Thymus (tissue), 11 donors: ENCODE measurements at regions not wholly inside any gene's neighbourhood (a gene's known extent, or its start where the extent isn't known, plus 50 kb on each side); places are given as distances from the start of the nearest gene placed in this dataset.
"Not testable (repeated sequence)": the region's sequence is repeated elsewhere in the genome, so short reads cannot be mapped to it uniquely, and the experiment has no call there.

Experiments
- DNase-seq, 9 donors: peaks; one replicate each; pipeline ENCODE4 v3.0.0-alpha.2; 2013; ENCODE audit warnings: low spot score in 9 of 9, low read depth in 6 of 9, missing footprints in 1 of 9
- H3K27ac ChIP-seq, 2 donors: one replicate each; pipeline ENCODE4 v1.5.1; 2013; ENCODE audit warnings: control low read depth in 1 of 2, low read depth in 1 of 2, low read length in 1 of 2, mild to moderate bottlenecking in 1 of 2, moderate library complexity in 1 of 2
- H3K27me3 ChIP-seq, 2 donors: one replicate each; pipeline ENCODE4 v1.5.1; 2013; ENCODE audit warnings: low read length in 1 of 2; ENCODE audit not compliant: control insufficient read depth in 2 of 2, insufficient read depth in 1 of 2
- H3K36me3 ChIP-seq, 2 donors: one replicate each; pipeline ENCODE4 v1.5.1; 2013; ENCODE audit warnings: low read length in 1 of 2, mild to moderate bottlenecking in 1 of 2, moderate library complexity in 1 of 2; ENCODE audit not compliant: control insufficient read depth in 2 of 2, insufficient read depth in 2 of 2
- H3K4me1 ChIP-seq, 2 donors: one replicate each; pipeline ENCODE4 v1.5.1; 2013; ENCODE audit warnings: low read length in 2 of 2; ENCODE audit not compliant: control insufficient read depth in 2 of 2, insufficient read depth in 2 of 2
- H3K4me3 ChIP-seq, 2 donors: one replicate each; pipeline ENCODE4 v1.5.1; 2013; ENCODE audit warnings: low read length in 2 of 2, control low read depth in 1 of 2, mild to moderate bottlenecking in 1 of 2
- H3K9me3 ChIP-seq, 2 donors: one replicate each; pipeline ENCODE4 v1.5.1; 2013; ENCODE audit warnings: low read length in 1 of 2, mild to moderate bottlenecking in 1 of 2; ENCODE audit not compliant: control insufficient read depth in 2 of 2, insufficient read depth in 1 of 2
- WGBS: extraction: QIAGEN DNeasy Blood & Tissue Kit; methylation state at CpG from one replicate; pipeline ENCODE4 v1.1.7; 2013; 5-methylcytosine and 5-hydroxymethylcytosine counted together
- donor health status: healthy.

DNA sequence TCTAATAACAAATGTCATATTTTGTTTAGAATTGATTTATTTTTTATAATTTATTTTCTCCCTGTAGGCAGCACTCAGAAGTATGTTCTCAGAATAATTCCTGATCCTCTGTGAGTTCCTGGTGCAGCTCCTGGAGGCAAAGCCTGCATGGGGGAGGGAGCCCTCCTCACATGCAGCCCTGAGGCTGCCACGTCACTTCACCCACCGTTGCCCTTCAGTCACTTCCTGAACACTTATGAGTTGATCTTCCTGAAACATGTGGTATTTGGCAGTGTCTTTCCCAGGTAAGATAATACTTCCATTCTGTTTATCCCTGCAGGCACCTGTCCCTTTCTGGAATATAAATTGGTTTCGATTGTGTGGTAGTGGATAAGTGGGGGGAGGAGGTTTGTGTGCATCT, 95.9 kb upstream of the GOLGA6L6 start:
- not testable (repeated sequence) for H3K4me1 ChIP-seq, DNase-seq, H3K27me3 ChIP-seq, H3K27ac ChIP-seq, H3K9me3 ChIP-seq, H3K36me3 ChIP-seq, H3K4me3 ChIP-seq
- WGBS, result 15% methylated on average over 2 of the region's 3 CpGs

DNA sequence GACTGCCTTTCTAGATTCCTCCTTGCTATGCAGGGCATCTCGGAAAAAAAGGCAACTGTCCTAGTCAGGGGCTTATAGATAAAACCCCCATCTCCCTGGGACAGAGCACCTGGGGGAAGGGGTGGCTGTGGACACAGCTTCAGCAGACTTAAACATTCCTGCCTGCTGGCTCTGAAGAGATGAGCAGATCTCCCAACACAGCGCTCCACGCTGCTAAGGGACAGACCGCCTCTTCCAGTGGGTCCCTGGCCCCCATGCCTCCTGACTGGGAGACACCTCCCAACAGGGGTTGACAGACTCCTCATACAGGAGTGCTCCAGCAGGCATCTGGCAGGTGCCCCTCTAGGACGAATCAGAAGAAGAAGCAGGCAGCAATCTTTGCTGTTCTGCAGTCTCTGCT, 87.9 kb upstream of the GOLGA6L6 start:
- DNase-seq, H3K4me1 ChIP-seq, H3K9me3 ChIP-seq, H3K36me3 ChIP-seq, H3K27me3 ChIP-seq, H3K27ac ChIP-seq, H3K4me3 ChIP-seq: not testable (repeated sequence)
- WGBS, result 90% methylated on average over 5 of the region's 5 CpGs

DNA sequence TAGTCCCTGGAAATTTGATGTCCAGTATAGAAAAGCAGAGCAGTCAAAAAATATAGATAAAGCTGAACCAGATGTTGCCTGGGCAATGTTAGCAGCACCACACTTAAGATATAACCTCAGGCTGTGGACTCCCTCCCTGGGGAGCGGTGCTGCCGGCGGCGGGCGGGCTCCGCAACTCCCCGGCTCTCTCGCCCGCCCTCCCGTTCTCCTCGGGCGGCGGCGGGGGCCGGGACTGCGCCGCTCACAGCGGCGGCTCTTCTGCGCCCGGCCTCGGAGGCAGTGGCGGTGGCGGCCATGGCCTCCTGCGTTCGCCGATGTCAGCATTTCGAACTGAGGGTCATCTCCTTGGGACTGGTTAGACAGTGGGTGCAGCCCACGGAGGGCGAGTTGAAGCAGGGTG, 86.9 kb upstream of the GOLGA6L6 start:
- WGBS, result 94% methylated on average over 9 of the region's 30 CpGs
- H3K27ac ChIP-seq, H3K4me3 ChIP-seq, H3K27me3 ChIP-seq, H3K9me3 ChIP-seq, H3K36me3 ChIP-seq, H3K4me1 ChIP-seq, DNase-seq: not testable (repeated sequence)

DNA sequence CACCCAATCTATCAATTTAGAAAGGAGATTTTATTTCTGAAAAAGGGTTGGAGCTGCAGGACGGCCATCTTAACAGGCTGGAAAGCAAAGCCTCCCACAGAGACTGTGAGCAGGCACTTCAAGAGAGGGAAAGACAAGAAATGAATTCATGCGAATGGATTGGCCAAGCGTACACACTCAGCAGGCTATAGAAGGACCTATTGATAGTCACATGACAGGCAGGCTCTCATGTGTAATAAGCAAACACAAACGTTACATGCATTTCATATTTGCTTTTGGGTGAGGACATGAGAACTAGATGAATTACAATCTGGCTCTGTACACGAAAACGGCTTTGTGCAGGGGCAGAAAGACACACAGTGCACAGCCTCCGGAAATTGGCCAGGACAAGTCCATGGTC, 83.9 kb upstream of the GOLGA6L6 start:
- H3K36me3 ChIP-seq, H3K4me1 ChIP-seq, H3K27me3 ChIP-seq, H3K27ac ChIP-seq, DNase-seq, H3K4me3 ChIP-seq, H3K9me3 ChIP-seq: not testable (repeated sequence)
- 95% methylated on average over 4 of the region's 7 CpGs for WGBS

DNA sequence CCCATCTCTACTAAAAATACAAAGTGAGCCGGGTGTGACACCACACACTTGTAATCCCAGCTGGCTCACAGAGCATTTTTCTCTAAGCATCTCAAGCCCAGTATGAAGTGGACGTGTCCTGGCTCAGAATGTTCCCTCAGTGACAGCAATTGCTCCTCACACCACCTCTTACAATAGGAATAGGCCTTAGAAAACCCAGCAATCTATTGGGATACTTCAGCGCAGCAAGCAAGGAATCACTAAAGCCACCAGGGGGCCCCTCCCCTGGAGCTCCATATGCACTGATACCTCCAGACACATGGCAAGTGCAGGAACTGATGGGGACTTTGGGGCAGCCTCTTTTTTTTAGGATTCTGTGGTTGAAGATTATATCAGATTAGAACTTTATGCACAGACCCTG, 82.5 kb upstream of the GOLGA6L6 start:
- H3K4me3 ChIP-seq, H3K9me3 ChIP-seq, H3K27ac ChIP-seq, H3K36me3 ChIP-seq, H3K4me1 ChIP-seq, H3K27me3 ChIP-seq, DNase-seq: not testable (repeated sequence)
- 84% methylated on average over 3 of the region's 3 CpGs for WGBS

DNA sequence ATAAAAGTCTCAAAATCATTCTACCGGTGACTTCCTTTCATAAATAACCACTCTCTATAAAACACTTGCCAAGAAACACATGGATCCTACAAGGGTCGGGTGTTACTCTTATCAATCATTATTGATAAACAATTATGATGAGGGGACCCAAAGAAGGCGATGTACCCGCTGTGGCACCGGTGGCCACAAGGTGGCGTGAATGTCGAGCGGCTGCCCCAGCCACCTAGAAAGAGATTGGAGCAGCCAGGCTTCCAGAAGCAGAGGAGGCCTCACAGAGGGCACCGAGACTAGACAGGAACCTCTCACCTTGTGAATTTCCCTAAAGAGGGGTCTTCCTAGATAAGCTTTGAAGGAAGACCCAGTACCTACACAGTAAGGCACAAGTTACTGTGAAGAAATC, 80.5 kb upstream of the GOLGA6L6 start:
- not testable (repeated sequence) for H3K4me1 ChIP-seq, H3K27ac ChIP-seq, H3K36me3 ChIP-seq, H3K27me3 ChIP-seq, H3K4me3 ChIP-seq, H3K9me3 ChIP-seq, DNase-seq
- no CpG with 5 or more reads among the region's 9 CpGs for whole genome bisulfite sequencing

DNA sequence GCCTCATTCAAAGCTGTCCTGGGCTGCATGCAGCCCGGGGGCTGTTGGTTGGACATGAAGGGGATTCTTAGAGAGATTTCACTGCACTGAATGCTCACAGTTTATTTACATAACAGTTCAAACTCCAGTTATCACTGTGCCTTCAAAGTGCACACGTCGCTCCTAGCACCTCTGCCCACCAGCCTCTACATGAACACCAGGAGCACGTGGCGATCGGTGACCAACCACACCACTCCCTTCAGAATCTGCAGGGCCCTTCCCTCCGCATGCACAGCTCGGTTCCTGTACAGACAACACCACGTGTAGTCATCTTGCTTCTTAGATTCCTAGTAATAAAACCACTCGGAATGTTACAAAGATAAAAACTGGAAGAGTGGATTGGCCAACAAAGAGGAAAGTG, 72.9 kb upstream of the GOLGA6L6 start:
- DNase-seq, H3K27ac ChIP-seq, H3K9me3 ChIP-seq, H3K4me1 ChIP-seq, H3K27me3 ChIP-seq, H3K36me3 ChIP-seq, H3K4me3 ChIP-seq: not testable (repeated sequence)
- WGBS, result 82% methylated on average over 9 of the region's 10 CpGs

DNA sequence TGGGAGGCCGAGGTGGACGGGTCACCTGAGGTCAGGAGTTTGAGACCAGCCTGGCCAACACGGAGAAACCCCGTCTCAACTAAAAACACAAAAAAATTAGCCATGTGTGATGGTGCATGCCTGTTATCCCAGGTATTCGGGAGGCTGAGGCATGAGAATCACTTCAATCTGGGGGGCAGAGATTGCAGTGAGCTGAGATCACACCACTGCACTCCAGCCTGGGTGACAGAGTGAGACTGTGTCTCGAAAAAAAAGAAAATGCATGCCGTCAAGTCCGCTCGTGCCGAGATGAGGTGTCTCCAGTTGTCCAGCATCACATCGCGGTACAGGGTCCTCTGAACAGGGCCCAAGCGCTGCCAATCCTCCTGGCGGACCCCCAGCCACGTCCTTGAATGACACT, 71.2 kb upstream of the GOLGA6L6 start:
- H3K9me3 ChIP-seq, DNase-seq, H3K4me1 ChIP-seq, H3K27me3 ChIP-seq, H3K27ac ChIP-seq, H3K4me3 ChIP-seq, H3K36me3 ChIP-seq: not testable (repeated sequence)
- WGBS, result 92% methylated on average over 14 of the region's 15 CpGs

DNA sequence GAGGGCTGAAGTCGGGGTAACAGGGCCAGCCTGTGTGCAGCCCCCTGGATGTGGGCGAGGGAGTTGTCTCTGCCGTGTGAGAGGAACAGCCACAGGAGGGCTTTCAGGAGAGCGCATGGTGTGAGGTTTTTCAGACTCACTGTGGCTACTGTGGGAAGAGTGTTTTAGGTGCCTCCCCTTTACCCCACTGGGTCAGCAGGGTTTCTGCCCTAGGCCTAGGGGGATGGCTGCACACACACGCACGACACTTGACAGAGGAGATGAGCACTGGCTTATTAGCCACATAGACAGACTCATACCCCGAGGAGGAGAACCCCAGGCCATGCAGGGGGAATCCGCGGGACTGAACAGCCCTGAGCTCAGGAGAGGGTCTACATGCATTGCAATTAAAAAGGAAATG, 70.8 kb upstream of the GOLGA6L6 start:
- DNase-seq, H3K4me1 ChIP-seq, H3K27ac ChIP-seq, H3K9me3 ChIP-seq, H3K4me3 ChIP-seq, H3K36me3 ChIP-seq, H3K27me3 ChIP-seq: not testable (repeated sequence)
- 93% methylated on average over 9 of the region's 9 CpGs for WGBS

DNA sequence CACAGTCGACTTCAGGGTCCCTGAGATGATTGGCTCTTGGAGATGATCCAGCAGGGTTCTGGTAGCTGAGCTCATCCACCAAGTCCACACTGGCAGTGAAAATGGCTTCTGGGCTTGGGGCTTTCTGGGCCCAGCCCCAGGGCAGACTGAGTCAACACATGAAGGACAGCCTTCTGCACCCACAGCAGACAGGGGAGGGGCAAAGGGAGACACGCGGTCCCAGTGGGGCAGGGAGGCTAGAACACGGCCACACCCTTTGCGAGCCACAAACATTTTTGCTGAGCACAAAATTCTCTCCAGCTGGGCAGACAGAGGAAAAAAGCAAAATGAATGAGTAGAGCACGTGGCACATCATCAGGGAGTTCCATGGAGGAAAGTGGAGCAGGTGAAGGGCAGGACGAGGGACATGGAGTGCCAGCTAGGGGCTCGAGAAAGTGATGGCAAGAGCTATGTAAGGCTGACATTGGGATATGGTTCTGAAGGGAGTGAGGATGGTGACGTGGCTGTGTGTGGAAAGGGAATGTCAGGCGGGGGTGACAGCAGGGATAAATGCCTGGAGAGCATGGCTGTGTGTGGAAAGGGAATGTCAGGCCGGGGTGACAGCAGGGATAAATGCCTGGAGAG, 70.2 kb upstream of the GOLGA6L6 start:
- 83% methylated on average over 4 of the region's 11 CpGs for WGBS
- DNase-seq, result not testable (repeated sequence)

More for the DNA sequence above, 70.2 kb upstream of the GOLGA6L6 start:
- H3K27ac ChIP-seq, H3K4me1 ChIP-seq, H3K36me3 ChIP-seq, H3K4me3 ChIP-seq, H3K27me3 ChIP-seq, H3K9me3 ChIP-seq: not testable (repeated sequence)
